ENCODE measurements at regions not wholly inside any gene's neighbourhood (a gene's known extent, or its start where the extent isn't known, plus 50 kb on each side); places are given as distances from the start of the nearest gene placed in this dataset.

GRCh38 chr22:49006207-49007012 lies 821.3 kb downstream of the BRD1 start:
- TF ChIP-seq TOX (CRISPR knock-in tag; IDR thresholded peaks at IDR 0.05; ENCODE audit: borderline replicate concordance) (no peak), POU6F1 (CRISPR knock-in tag; IDR thresholded peaks at IDR 0.05; ENCODE audit: borderline replicate concordance, low read depth) (no peak), SNAI2 (CRISPR knock-in tag; IDR thresholded peaks at IDR 0.05) (no peak), ZNF8 (CRISPR knock-in tag; IDR thresholded peaks at IDR 0.05) (no peak)

All from SK-N-SH treated with all-trans-retinoic acid at 6 μM for 48 hours (cell line).